Ishikawa (cell line): ENCODE measurements at regions not wholly inside any gene's neighbourhood (a gene's known extent, or its start where the extent isn't known, plus 50 kb on each side); places are given as distances from the start of the nearest gene placed in this dataset.
A peak's percentile ranks its signal among the peaks of the same experiment; 100 is the strongest.

ENCODE experiments used
- CEBPB ChIP-seq: IDR thresholded peaks from 2 replicates; pipeline ENCODE4 v1.6.1; 2012
- CREB1 ChIP-seq: IDR thresholded peaks from 2 replicates; pipeline ENCODE4 v1.6.1; 2012; ENCODE audit warnings: low read depth
- EGR1 ChIP-seq: IDR thresholded peaks from 2 replicates; pipeline ENCODE4 v1.6.1; 2012
- EP300 ChIP-seq: IDR thresholded peaks from 2 replicates; pipeline ENCODE4 v1.6.1; 2012; ENCODE audit warnings: borderline replicate concordance
- FOXM1 ChIP-seq: IDR thresholded peaks from 2 replicates; pipeline ENCODE4 v1.6.1; 2012; ENCODE audit warnings: low read depth, borderline replicate concordance
- NFIC ChIP-seq: IDR thresholded peaks from 2 replicates; pipeline ENCODE4 v1.6.1; 2012
- RAD21 ChIP-seq: IDR thresholded peaks from 2 replicates; pipeline ENCODE4 v1.6.1; 2012; ENCODE audit warnings: low read depth
- TAF1 ChIP-seq: IDR thresholded peaks from 2 replicates; pipeline ENCODE4 v1.6.1; 2012; ENCODE audit warnings: low read depth, mild to moderate bottlenecking
- TCF12 ChIP-seq: IDR thresholded peaks from 2 replicates; pipeline ENCODE4 v1.6.1; 2012; ENCODE audit warnings: low read depth
- TEAD4 ChIP-seq: IDR thresholded peaks from 2 replicates; pipeline ENCODE4 v1.6.1; 2012
- YY1 ChIP-seq: IDR thresholded peaks from 2 replicates; pipeline ENCODE4 v1.6.1; 2012; ENCODE audit warnings: low read depth
- ZBTB7A ChIP-seq: IDR thresholded peaks from 2 replicates; pipeline ENCODE4 v1.6.1; 2012; ENCODE audit warnings: low read depth
- TF ChIP-seq, protein P1 (sequence below): IDR thresholded peaks from 2 replicates; pipeline ENCODE4 v1.6.1; 2012
- TF ChIP-seq, protein P2 (sequence below): IDR thresholded peaks from 2 replicates; pipeline ENCODE4 v1.6.1; 2012
- TF ChIP-seq, protein P3 (sequence below): IDR thresholded peaks from 2 replicates; pipeline ENCODE4 v1.6.1; 2012; ENCODE audit warnings: low read depth, mild to moderate bottlenecking

DNA sequence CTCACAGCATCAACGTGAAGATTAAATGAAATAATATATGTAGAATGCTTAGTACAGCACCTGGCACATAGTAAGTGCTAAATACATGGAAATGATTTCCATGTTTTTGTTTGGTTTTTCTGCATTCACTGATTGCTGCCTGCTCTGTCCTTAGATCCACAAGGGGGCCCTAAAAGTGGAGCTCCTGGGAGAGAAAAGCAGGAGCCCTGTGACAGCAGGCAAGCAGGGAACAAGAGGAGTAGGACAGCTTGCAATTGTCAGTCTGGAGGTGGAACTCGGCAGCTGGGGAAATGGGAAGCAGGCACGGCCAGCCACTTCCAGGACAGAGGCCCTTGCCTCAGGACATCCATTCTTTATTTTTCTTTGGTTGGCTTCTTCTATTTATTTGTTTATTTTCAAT is 292.9 kb downstream of the BMP4 start:
- TF ChIP-seq RAD21 (peak; percentile 32; the same call in 1 of the 2 replicates), ZBTB7A (no peak), NFIC (no peak)

DNA sequence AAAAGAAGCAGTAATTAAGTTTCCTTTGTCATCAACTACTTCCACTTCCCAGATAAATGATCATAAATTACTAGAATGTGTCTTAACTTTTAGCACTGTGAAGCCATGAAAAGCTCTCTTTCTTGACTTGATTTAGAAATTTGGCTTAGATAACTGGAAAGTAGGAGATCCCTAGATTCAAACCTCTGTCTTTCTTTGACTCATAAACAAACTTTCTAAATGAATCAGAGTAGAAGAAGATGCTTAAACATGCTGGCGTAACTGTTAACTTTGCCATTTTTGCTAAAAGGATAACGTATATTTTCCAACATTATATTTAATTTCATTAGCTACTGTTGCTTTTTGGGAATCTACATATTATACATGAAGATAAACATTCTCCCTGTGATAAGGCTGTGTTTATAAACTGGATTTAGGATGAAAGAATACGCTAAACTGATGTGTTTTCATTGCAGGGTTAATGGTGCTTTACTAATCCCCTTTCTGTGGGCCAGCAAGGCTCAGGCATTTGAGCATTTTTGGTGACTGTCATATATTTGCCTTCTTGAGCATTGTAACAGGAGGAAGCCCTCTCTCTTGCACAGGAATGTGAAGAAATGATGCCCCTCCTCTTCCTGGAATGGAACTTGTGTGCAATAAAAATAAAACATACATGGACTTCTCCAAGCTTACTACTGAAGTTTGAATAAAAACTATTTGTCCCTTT is 301.4 kb downstream of the BMP4 start:
- TF ChIP-seq TAF1 (no peak), YY1 (no peak), CEBPB (no peak), ZBTB7A (no peak), NFIC (no peak), EGR1 (no peak), EP300 (no peak), TCF12 (no peak), FOXM1 (no peak), TEAD4 (no peak), RAD21 (no peak), CREB1 (no peak)
- TF ChIP-seq, protein P1, sequence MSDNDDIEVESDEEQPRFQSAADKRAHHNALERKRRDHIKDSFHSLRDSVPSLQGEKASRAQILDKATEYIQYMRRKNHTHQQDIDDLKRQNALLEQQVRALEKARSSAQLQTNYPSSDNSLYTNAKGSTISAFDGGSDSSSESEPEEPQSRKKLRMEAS: no peak
- TF ChIP-seq, protein P2, sequence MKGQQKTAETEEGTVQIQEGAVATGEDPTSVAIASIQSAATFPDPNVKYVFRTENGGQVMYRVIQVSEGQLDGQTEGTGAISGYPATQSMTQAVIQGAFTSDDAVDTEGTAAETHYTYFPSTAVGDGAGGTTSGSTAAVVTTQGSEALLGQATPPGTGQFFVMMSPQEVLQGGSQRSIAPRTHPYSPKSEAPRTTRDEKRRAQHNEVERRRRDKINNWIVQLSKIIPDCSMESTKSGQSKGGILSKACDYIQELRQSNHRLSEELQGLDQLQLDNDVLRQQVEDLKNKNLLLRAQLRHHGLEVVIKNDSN: no peak
- TF ChIP-seq, protein P3, sequence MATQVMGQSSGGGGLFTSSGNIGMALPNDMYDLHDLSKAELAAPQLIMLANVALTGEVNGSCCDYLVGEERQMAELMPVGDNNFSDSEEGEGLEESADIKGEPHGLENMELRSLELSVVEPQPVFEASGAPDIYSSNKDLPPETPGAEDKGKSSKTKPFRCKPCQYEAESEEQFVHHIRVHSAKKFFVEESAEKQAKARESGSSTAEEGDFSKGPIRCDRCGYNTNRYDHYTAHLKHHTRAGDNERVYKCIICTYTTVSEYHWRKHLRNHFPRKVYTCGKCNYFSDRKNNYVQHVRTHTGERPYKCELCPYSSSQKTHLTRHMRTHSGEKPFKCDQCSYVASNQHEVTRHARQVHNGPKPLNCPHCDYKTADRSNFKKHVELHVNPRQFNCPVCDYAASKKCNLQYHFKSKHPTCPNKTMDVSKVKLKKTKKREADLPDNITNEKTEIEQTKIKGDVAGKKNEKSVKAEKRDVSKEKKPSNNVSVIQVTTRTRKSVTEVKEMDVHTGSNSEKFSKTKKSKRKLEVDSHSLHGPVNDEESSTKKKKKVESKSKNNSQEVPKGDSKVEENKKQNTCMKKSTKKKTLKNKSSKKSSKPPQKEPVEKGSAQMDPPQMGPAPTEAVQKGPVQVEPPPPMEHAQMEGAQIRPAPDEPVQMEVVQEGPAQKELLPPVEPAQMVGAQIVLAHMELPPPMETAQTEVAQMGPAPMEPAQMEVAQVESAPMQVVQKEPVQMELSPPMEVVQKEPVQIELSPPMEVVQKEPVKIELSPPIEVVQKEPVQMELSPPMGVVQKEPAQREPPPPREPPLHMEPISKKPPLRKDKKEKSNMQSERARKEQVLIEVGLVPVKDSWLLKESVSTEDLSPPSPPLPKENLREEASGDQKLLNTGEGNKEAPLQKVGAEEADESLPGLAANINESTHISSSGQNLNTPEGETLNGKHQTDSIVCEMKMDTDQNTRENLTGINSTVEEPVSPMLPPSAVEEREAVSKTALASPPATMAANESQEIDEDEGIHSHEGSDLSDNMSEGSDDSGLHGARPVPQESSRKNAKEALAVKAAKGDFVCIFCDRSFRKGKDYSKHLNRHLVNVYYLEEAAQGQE: no peak

DNA sequence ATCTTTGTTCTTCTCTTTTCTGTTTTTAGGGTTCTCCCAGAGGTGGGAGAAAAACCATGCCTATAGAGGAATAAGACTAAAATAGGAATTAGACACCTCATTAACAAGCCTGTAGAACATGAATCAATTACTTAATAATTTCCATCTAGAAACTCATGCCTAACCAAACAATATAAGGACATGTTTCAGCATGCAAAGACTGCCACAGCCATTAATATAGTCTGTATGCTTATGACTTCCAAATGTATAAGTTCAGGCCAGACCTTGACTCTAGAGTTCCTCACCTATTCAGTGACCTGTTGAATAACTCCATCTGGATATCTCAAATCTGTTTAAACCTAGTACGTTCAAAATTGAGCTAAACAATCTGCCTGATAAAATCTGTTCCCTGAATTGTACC is 304.6 kb downstream of the BMP4 start:
- TF ChIP-seq, protein P3: no peak
- TF ChIP-seq TCF12 (no peak), RAD21 (no peak), NFIC (no peak), TEAD4 (no peak), TAF1 (no peak), EGR1 (no peak)

DNA sequence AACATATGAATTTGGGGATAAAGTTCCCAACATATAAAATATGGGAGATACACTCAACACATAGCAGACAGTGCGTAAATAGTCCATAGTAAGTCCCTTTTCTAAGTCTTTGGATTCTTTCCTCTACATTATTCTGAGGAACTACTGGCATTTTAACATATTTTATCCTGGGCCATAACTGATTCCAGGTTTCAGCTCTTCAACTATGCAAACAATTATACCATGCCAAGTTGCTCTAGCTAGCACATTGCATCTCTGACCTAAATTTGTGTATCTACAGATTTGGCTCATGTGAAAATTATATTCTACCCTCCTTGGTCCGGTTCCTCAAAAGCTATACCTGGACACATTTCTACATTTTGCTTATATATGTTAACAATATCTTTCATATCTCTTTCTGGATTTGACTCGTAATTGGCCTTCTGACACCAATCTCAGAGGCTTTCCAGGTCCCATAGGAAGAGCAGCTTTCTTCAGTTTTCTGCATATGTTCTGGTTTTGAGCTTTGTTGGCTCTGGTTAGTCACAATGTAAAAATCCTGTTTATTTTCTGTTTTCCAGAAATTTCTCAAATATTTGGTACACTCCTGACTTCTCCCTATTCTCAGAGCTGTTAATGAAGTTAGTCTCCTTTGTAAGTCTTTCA is 305.4 kb downstream of the BMP4 start:
- no peak for TF ChIP-seq CREB1

DNA sequence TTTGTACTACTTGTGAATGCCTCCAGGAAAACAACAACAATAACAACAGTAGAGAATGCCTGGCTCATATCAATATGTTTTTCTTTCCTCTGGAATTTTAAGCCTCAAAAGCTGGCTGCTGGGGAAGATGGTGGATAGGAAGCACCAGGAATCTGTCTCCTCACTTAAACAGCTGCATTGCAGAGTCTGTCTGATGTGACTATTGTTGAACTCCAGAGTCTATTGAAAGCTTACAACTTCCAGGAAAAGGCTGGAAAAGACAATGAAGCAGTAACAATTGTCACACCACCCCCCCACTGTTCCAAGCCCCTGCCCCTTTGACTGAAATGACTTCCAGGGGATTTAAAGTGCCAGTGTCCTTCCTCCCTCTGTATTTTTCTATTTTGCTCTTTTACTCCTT is 309.7 kb downstream of the BMP4 start:
- TF ChIP-seq YY1 (no peak), CEBPB (no peak), TAF1 (no peak)
- TF ChIP-seq, protein P3: no peak
- TF ChIP-seq, protein P1: no peak

DNA sequence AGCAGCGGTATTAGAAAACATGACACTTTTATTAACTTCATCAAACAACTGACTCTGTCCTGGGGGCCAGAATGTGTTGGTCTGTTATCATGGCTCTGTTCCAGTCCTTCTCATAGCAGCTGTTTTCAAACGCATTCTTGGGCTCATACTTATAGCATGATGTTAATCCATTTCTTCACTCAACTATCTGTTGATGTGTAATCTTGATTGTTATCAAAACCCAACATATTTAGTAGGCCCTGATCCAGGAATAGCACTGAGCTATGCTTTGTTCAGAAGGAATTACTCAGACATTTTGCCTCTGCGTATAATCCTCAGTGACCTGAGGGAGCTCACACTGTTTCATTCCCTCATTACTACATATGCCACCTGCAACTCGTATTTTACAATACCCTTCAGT is 315.9 kb downstream of the BMP4 start:
- TF ChIP-seq, protein P1: no peak
- TF ChIP-seq, protein P3: no peak
- TF ChIP-seq, protein P2: no peak
- TF ChIP-seq FOXM1: no peak
- TF ChIP-seq TEAD4: no peak
- no peak for TF ChIP-seq EGR1
- no peak for TF ChIP-seq TCF12
- TF ChIP-seq YY1: no peak
- TF ChIP-seq ZBTB7A: no peak
- TF ChIP-seq RAD21: no peak
- TF ChIP-seq EP300: no peak
- TF ChIP-seq CEBPB: no peak
- no peak for TF ChIP-seq TAF1
- no peak for TF ChIP-seq NFIC
- TF ChIP-seq CREB1: no peak
